HepG2 (cell line): ENCODE measurements at regions not wholly inside any gene's neighbourhood (a gene's known extent, or its start where the extent isn't known, plus 50 kb on each side); places are given as distances from the start of the nearest gene placed in this dataset.

ENCODE experiments used
- ATAC-seq: fragments of 200-7000 bp; cut with Tn5 transposase; 3 replicates; pipeline ENCODE4 v1.9.1; 2020; ENCODE audit warnings: mild to moderate bottlenecking, moderate library complexity
- BruUV-seq: library from RNA; stranded (reverse); fragments of 400-500 nt; replicated peaks from 2 replicates; lab custom pipeline; 2021; lab: Mats Ljungman, UMichigan
- CTCF ChIA-PET: fragments of 300-600 bp; formaldehyde crosslinking; extraction: SDS; loops from one replicate; lab custom pipeline; 2021; ENCODE audit warnings: low total read pairs, inconsistent platforms, low intra/inter-chr PET ratio; lab: Yijun Ruan, JAX
- POLR2A ChIA-PET: fragments of 350-600 bp; sonication (Branson Sonifier 250); formaldehyde crosslinking; loops from one replicate; lab custom pipeline; 2020; ENCODE audit warnings: antibody characterized with exemption, inconsistent platforms; lab: Yijun Ruan, JAX
- DNase-seq: peaks from one replicate; pipeline ENCODE4 v3.0.0-alpha.2; 2015; ENCODE audit warnings: low spot score
- FAIRE-seq: peaks from 3 replicates; lab custom pipeline; 2011; peaks lifted over from hg19 to GRCh38; lab: Jason Lieb, UNC
- H2AFZ ChIP-seq: one replicate; pipeline ENCODE4 v1.6.1; 2011; ENCODE audit warnings: low read length, inconsistent platforms
- H3K27ac ChIP-seq: fragments of 300-600 bp; 3 replicates; pipeline ENCODE4 v1.8.0; 2011; ENCODE audit warnings: mixed run types, mild to moderate bottlenecking, mixed read lengths, low read length, inconsistent platforms; ENCODE audit not compliant: insufficient read depth; ENCODE audit errors: extremely low read length
- H3K27me3 ChIP-seq, 2 experiments: fragments of 200-600 bp in 1 of 2; 2 replicates in 1 of 2; 3 replicates in 1 of 2; pipeline versions ENCODE4 v1.6.0 to v1.8.0; 2011; ENCODE audit warnings: low read length in 2 of 2, mild to moderate bottlenecking in 2 of 2, moderate library complexity in 2 of 2, inconsistent platforms in 1 of 2; ENCODE audit not compliant: insufficient read depth in 2 of 2, control insufficient read depth in 1 of 2
- H3K36me3 ChIP-seq, 2 experiments: fragments of 200-600 bp in 1 of 2; replicated peaks in 1 of 2; 2 replicates in 1 of 2; 3 replicates in 1 of 2; pipeline versions ENCODE4 v1.5.1 to v1.8.0; 2011; ENCODE audit warnings: low read length in 2 of 2, inconsistent platforms in 1 of 2; ENCODE audit not compliant: insufficient read depth in 2 of 2, control insufficient read depth in 1 of 2
- H3K4me1 ChIP-seq: 2 replicates; pipeline ENCODE4 v1.5.1; 2012; ENCODE audit warnings: low read length, inconsistent platforms; ENCODE audit not compliant: insufficient read depth
- H3K4me2 ChIP-seq: 2 replicates; pipeline ENCODE4 v1.6.0; 2011; ENCODE audit warnings: low read depth, low read length, inconsistent platforms
- H3K4me3 ChIP-seq, 3 experiments: fragments of 200-600 bp in 1 of 3; sonication (generic), shearing (Covaris generic) in 1 of 3; replicated peaks in 1 of 3; 2 replicates each; pipeline ENCODE4 v1.5.1; 2011 to 2016; ENCODE audit warnings: low read length in 3 of 3, inconsistent platforms in 2 of 3, low read depth in 2 of 3, mild to moderate bottlenecking in 2 of 3, control low read depth in 1 of 3, mixed read lengths in 1 of 3; ENCODE audit not compliant: insufficient read depth in 1 of 3
- H3K79me2 ChIP-seq: one replicate; pipeline ENCODE4 v1.6.1; 2011; ENCODE audit warnings: low read length, inconsistent platforms; ENCODE audit not compliant: insufficient read depth
- H3K9ac ChIP-seq: 2 replicates; pipeline ENCODE4 v1.6.0; 2011; ENCODE audit warnings: mild to moderate bottlenecking, low read depth, low read length, inconsistent platforms; ENCODE audit not compliant: insufficient read depth
- H3K9me3 ChIP-seq: 2 replicates; pipeline ENCODE4 v1.5.1; 2012; ENCODE audit warnings: mild to moderate bottlenecking, low read length
- H4K20me1 ChIP-seq: 2 replicates; pipeline ENCODE4 v1.6.0; 2011; ENCODE audit warnings: inconsistent platforms, mild to moderate bottlenecking, low read length, moderate library complexity; ENCODE audit not compliant: insufficient read depth
- GTF2F1 ChIP-seq: fragments of 150-350 bp; IDR thresholded peaks from 2 replicates; pipeline ENCODE4 v1.6.1; 2014; ENCODE audit warnings: low read length
- HNRNPL ChIP-seq: fragments of 200-400 bp; formaldehyde crosslinking; IDR thresholded peaks from 2 replicates; pipeline ENCODE4 v1.6.1; 2017; ENCODE audit warnings: mild to moderate bottlenecking, low read depth, low read length
- LCORL ChIP-seq, 2 experiments: fragments of 450-650 bp in 1 of 2; sonication (generic) in 1 of 2; formaldehyde crosslinking in 1 of 2; IDR thresholded peaks; 2 replicates each; pipeline versions ENCODE4 v1.5.0 to v1.6.1; 2017 to 2020; ENCODE audit warnings: antibody characterized with exemption in 1 of 2, missing genetic modification reagents in 1 of 2
- MXD4 ChIP-seq: IDR thresholded peaks from 2 replicates; pipeline ENCODE4 v1.6.1; 2016; ENCODE audit warnings: mild to moderate bottlenecking, missing biosample characterization, missing genetic modification reagents
- PLRG1 ChIP-seq: fragments of 450-650 bp; conservative IDR thresholded peaks from 2 replicates; pipeline ENCODE4 v1.6.1; 2016
- POLR2AphosphoS5 ChIP-seq: IDR thresholded peaks from 2 replicates; pipeline ENCODE4 v1.6.1; 2012; ENCODE audit warnings: low read depth, low read length
- SP5 ChIP-seq: IDR thresholded peaks from 2 replicates; pipeline ENCODE4 v1.6.1; 2016; ENCODE audit warnings: low read depth, borderline replicate concordance
- STAG1 ChIP-seq: sonication (generic); formaldehyde crosslinking; IDR thresholded peaks from 2 replicates; pipeline ENCODE4 v1.4.0; 2020; ENCODE audit warnings: missing genetic modification reagents
- WIZ ChIP-seq: sonication (generic); formaldehyde crosslinking; IDR thresholded peaks from 2 replicates; pipeline ENCODE4 v1.5.1; 2020; ENCODE audit warnings: mild to moderate bottlenecking, missing genetic modification reagents
- ZBTB1 ChIP-seq: sonication (generic); formaldehyde crosslinking; IDR thresholded peaks from 2 replicates; pipeline ENCODE4 v1.4.0; 2020; ENCODE audit warnings: missing genetic modification reagents, borderline replicate concordance
- ZBTB20 ChIP-seq: sonication (generic); formaldehyde crosslinking; IDR thresholded peaks from 2 replicates; pipeline ENCODE4 v1.8.1; 2023; ENCODE audit warnings: missing genetic modification reagents, low read depth, mild to moderate bottlenecking, borderline replicate concordance
- ZNF101 ChIP-seq: sonication (generic); formaldehyde crosslinking; IDR thresholded peaks from 2 replicates; pipeline ENCODE4 v1.4.0; 2020; ENCODE audit warnings: mild to moderate bottlenecking, low read depth, missing genetic modification reagents, borderline replicate concordance
- ZNF232 ChIP-seq: sonication (generic); formaldehyde crosslinking; IDR thresholded peaks from 2 replicates; pipeline ENCODE4 v1.4.0; 2020; ENCODE audit warnings: missing genetic modification reagents, borderline replicate concordance
- ZNF274 ChIP-seq: sonication (generic); formaldehyde crosslinking; IDR thresholded peaks from 2 replicates; pipeline ENCODE4 v1.5.1; 2020; ENCODE audit warnings: mild to moderate bottlenecking, missing genetic modification reagents
- ZNF446 ChIP-seq: sonication (generic); formaldehyde crosslinking; IDR thresholded peaks from 2 replicates; pipeline ENCODE4 v1.5.0; 2020; ENCODE audit warnings: mild to moderate bottlenecking, missing genetic modification reagents
- ZNF616 ChIP-seq: sonication (generic); formaldehyde crosslinking; IDR thresholded peaks from 2 replicates; pipeline ENCODE4 v1.5.0; 2020; ENCODE audit warnings: low read depth, mild to moderate bottlenecking, missing genetic modification reagents
- ZNF7 ChIP-seq: IDR thresholded peaks from 2 replicates; pipeline ENCODE4 v1.6.1; 2016; ENCODE audit warnings: missing biosample characterization, missing genetic modification reagents
- ZNF768 ChIP-seq: sonication (generic); formaldehyde crosslinking; IDR thresholded peaks from 2 replicates; pipeline ENCODE4 v1.4.0; 2020; ENCODE audit warnings: missing genetic modification reagents
- WGBS: methylation state at CpG from one replicate; pipeline ENCODE4 v1.1.6; 2017; ENCODE audit warnings: low lambda C conversion rate; 5-methylcytosine and 5-hydroxymethylcytosine counted together
- in situ Hi-C: cut with HindIII; loops from 2 replicates; pipeline ENCODE4 v1.10.0; 2017; ENCODE audit warnings: low pct_unique_long_range_greater_than_20kb; ENCODE audit not compliant: extremely low pct_ligation_motif_present
- intact Hi-C: fragments of 100-400 bp; cut with micrococcal nuclease; formaldehyde crosslinking; loops from one replicate; pipeline ENCODE4 v1.10.0; 2022; ENCODE audit not compliant: unreplicated experiment
- TF ChIP-seq, protein P1 (sequence below): sonication (generic); formaldehyde crosslinking; IDR thresholded peaks from 2 replicates; pipeline ENCODE4 v1.8.1; 2023; ENCODE audit warnings: mild to moderate bottlenecking, missing genetic modification reagents, borderline replicate concordance
- TF ChIP-seq, protein P2 (sequence below): sonication (generic); formaldehyde crosslinking; IDR thresholded peaks from 2 replicates; pipeline ENCODE4 v1.4.0; 2020; ENCODE audit warnings: missing genetic modification reagents
- TF ChIP-seq, protein P3 (sequence below): fragments of 450-650 bp; IDR thresholded peaks from 2 replicates; pipeline ENCODE4 v1.6.1; 2016

DNA sequence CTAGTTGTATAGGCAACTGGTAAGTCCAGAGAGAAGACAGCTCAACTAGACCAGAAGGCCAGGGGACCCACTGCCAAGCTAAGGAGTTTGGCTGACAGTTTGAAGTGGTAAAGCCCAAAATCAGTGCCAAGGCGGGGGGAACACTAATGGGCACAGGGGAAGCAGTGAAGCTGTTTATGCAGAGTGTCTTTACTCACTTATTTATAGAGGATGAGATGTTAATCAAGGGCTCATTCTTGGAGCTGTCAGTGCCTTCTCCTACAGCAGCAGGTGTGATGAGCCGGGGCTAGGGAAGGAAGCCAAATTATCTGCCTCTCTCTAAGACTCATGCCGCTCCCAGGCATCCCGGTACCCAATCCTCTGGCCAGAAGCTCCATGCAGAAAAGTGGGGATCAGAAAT lies 75.2 kb upstream of the GALNT10 start (continued):
- TF ChIP-seq, protein P1, sequence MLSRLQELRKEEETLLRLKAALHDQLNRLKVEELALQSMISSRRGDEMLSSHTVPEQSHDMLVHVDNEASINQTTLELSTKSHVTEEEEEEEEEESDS (CRISPR knock-in tag): no peak

DNA sequence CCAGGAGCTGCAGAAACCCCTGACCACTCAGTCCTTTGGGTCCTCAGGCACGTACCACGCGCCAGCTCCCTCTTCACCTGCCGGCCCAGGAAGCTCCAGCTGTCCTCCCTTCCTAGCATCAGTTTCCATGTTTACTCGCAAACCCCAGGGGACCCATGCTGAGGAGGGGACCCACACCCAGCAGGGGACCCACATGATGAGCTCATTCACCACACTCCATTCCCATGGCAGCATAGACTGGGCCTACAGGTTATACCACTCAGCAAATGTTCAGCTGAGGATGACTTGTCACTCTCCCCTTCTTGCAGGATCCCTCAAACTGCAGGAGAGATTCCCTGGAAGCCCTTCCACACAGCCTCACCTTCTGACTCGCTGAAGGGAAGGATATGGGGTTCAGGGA lies 73.5 kb upstream of the GALNT10 start:
- CTCF ChIA-PET: no interaction called here
- H3K9ac ChIP-seq: no peak overlapping the region
- intact Hi-C loops (no loop called here), in situ Hi-C loops (no loop called here)
- WGBS: 0% methylated on average over 3 of the region's 6 CpGs
- FAIRE-seq (no peak), DNase-seq (no peak), ATAC-seq (no peak)
- no peak overlapping the region for H2AFZ ChIP-seq
- no peaks in the 10 kb centered on the region for H4K20me1 ChIP-seq
- no peaks in the 10 kb centered on the region for H3K36me3 ChIP-seq
- no peaks in the 10 kb centered on the region for H3K79me2 ChIP-seq
- BruUV-seq: no TSS peak
- TF ChIP-seq ZBTB1 (CRISPR knock-in tag): no peak
- no peak for TF ChIP-seq SP5 (CRISPR knock-in tag)
- no peak for TF ChIP-seq ZNF7
- no peak for TF ChIP-seq ZNF101 (CRISPR knock-in tag)
- no peak for TF ChIP-seq MXD4 (CRISPR knock-in tag)
- TF ChIP-seq ZBTB20 (CRISPR knock-in tag): no peak
- TF ChIP-seq POLR2AphosphoS5: no peak
- no peak for TF ChIP-seq ZNF446
- TF ChIP-seq LCORL (IDR thresholded peaks at IDR 0.05): no peak
- no peak for TF ChIP-seq LCORL (CRISPR knock-in tag; IDR thresholded peaks at IDR 0.05)
- no peak for TF ChIP-seq ZNF616 (CRISPR knock-in tag)
- TF ChIP-seq, protein P2, sequence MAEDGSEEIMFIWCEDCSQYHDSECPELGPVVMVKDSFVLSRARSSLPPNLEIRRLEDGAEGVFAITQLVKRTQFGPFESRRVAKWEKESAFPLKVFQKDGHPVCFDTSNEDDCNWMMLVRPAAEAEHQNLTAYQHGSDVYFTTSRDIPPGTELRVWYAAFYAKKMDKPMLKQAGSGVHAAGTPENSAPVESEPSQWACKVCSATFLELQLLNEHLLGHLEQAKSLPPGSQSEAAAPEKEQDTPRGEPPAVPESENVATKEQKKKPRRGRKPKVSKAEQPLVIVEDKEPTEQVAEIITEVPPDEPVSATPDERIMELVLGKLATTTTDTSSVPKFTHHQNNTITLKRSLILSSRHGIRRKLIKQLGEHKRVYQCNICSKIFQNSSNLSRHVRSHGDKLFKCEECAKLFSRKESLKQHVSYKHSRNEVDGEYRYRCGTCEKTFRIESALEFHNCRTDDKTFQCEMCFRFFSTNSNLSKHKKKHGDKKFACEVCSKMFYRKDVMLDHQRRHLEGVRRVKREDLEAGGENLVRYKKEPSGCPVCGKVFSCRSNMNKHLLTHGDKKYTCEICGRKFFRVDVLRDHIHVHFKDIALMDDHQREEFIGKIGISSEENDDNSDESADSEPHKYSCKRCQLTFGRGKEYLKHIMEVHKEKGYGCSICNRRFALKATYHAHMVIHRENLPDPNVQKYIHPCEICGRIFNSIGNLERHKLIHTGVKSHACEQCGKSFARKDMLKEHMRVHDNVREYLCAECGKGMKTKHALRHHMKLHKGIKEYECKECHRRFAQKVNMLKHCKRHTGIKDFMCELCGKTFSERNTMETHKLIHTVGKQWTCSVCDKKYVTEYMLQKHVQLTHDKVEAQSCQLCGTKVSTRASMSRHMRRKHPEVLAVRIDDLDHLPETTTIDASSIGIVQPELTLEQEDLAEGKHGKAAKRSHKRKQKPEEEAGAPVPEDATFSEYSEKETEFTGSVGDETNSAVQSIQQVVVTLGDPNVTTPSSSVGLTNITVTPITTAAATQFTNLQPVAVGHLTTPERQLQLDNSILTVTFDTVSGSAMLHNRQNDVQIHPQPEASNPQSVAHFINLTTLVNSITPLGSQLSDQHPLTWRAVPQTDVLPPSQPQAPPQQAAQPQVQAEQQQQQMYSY: no peak
- no peak for TF ChIP-seq STAG1 (CRISPR knock-in tag)
- TF ChIP-seq PLRG1: no peak
- TF ChIP-seq GTF2F1: no peak
- no peak for TF ChIP-seq WIZ
- no peak for TF ChIP-seq ZNF232
- TF ChIP-seq HNRNPL: no peak
- TF ChIP-seq ZNF274: no peak
- TF ChIP-seq, protein P3, sequence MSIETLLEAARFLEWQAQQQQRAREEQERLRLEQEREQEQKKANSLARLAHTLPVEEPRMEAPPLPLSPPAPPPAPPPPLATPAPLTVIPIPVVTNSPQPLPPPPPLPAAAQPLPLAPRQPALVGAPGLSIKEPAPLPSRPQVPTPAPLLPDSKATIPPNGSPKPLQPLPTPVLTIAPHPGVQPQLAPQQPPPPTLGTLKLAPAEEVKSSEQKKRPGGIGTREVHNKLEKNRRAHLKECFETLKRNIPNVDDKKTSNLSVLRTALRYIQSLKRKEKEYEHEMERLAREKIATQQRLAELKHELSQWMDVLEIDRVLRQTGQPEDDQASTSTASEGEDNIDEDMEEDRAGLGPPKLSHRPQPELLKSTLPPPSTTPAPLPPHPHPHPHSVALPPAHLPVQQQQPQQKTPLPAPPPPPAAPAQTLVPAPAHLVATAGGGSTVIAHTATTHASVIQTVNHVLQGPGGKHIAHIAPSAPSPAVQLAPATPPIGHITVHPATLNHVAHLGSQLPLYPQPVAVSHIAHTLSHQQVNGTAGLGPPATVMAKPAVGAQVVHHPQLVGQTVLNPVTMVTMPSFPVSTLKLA: no peak
- TF ChIP-seq ZNF768 (CRISPR knock-in tag): no peak
- no peak overlapping the region for H3K4me2 ChIP-seq
- no peaks in the 10 kb centered on the region for H3K4me1 ChIP-seq
- H3K9me3 ChIP-seq: no peaks in the 10 kb centered on the region
- H3K4me3 ChIP-seq: no peak overlapping the region
- POLR2A ChIA-PET: no interaction called here
- peaks cover 0 to 4% of the 10 kb centered on the region in 2 experiments; a peak in 1 of 5 replicates for H3K27me3 ChIP-seq
- no peak overlapping the region for H3K27ac ChIP-seq
